PC-3 (cell line): ENCODE measurements at regions not wholly inside any gene's neighbourhood (a gene's known extent, or its start where the extent isn't known, plus 50 kb on each side); places are given as distances from the start of the nearest gene placed in this dataset.

Experiments
- EZH2 ChIP-seq: fragments of 300-600 bp; sonication (generic); IDR thresholded peaks from one replicate; pipeline ENCODE4 v1.6.1; 2017; ENCODE audit warnings: antibody characterized with exemption, mild to moderate bottlenecking, low read length; ENCODE audit not compliant: unreplicated experiment
- EZH2phosphoT487 ChIP-seq: fragments of 300-600 bp; sonication (generic); IDR thresholded peaks from 2 replicates; pipeline ENCODE4 v1.6.1; 2018; ENCODE audit warnings: mild to moderate bottlenecking, antibody characterized with exemption, low read length, borderline replicate concordance
- TF ChIP-seq, protein P1 (sequence below): fragments of 300-600 bp; sonication (generic); conservative IDR thresholded peaks from 2 replicates; pipeline ENCODE4 v1.5.1; 2017; ENCODE audit warnings: antibody characterized with exemption, low read depth, mild to moderate bottlenecking, low read length

GRCh38 chr2:153584244-153584643, 105.7 kb upstream of the RPRM start:
- TF ChIP-seq, protein P1, sequence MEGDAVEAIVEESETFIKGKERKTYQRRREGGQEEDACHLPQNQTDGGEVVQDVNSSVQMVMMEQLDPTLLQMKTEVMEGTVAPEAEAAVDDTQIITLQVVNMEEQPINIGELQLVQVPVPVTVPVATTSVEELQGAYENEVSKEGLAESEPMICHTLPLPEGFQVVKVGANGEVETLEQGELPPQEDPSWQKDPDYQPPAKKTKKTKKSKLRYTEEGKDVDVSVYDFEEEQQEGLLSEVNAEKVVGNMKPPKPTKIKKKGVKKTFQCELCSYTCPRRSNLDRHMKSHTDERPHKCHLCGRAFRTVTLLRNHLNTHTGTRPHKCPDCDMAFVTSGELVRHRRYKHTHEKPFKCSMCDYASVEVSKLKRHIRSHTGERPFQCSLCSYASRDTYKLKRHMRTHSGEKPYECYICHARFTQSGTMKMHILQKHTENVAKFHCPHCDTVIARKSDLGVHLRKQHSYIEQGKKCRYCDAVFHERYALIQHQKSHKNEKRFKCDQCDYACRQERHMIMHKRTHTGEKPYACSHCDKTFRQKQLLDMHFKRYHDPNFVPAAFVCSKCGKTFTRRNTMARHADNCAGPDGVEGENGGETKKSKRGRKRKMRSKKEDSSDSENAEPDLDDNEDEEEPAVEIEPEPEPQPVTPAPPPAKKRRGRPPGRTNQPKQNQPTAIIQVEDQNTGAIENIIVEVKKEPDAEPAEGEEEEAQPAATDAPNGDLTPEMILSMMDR: peak; percentile 24; the same call in 1 of the 2 replicates
- no peak for TF ChIP-seq EZH2phosphoT487
- TF ChIP-seq EZH2: no peak
